ENCODE measurements at regions not wholly inside any gene's neighbourhood (a gene's known extent, or its start where the extent isn't known, plus 50 kb on each side); places are given as distances from the start of the nearest gene placed in this dataset.

GRCh38 chr7:116398672-116399071 lies 100.9 kb upstream of the CAV2 start:
- no peak overlapping the region for H4K5ac ChIP-seq (ENCODE audit: insufficient read length, low read depth, low read length)
- no peak overlapping the region for H4K91ac ChIP-seq (ENCODE audit: insufficient read length, low read depth, low read length)
- H3K14ac ChIP-seq (ENCODE audit: insufficient read depth, low read length) = no peak overlapping the region
- no peak overlapping the region for H2BK120ac ChIP-seq (ENCODE audit: low read depth, low read length, poor library complexity, severe bottlenecking)
- H3K18ac ChIP-seq (ENCODE audit: insufficient read length, low read depth, low read length) = no peak overlapping the region
- no peak overlapping the region for H3K56ac ChIP-seq (ENCODE audit: insufficient read length, low read depth, low read length)
- no peaks in the 10 kb centered on the region for H3K79me2 ChIP-seq (ENCODE audit: insufficient read depth, low read length)
- H3K4me2 ChIP-seq (ENCODE audit: insufficient read depth, insufficient read length, low read length) = no peak overlapping the region
- no CpG with 5 or more reads among the region's 2 CpGs for WGBS (ENCODE audit: extremely low coverage, insufficient read length, low lambda C conversion rate)
- peaks cover 4 to 12% of the 10 kb centered on the region in 2 experiments; a peak in 3 of 5 replicates for H3K9me3 Mint-ChIP-seq
- H3K4ac ChIP-seq (ENCODE audit: low read depth, low read length) = no peak overlapping the region
- no peak overlapping the region for H2BK15ac ChIP-seq (ENCODE audit: low read depth, low read length)
- no peaks in the 10 kb centered on the region for H3K79me1 ChIP-seq (ENCODE audit: insufficient read depth, low read depth, low read length, poor library complexity, severe bottlenecking)
- no peak overlapping the region for H3K27ac ChIP-seq (ENCODE audit: insufficient read length, low read depth, low read length)
- H3K27me3 Mint-ChIP-seq (ENCODE audit: low read depth) = no peaks in the 10 kb centered on the region
- no peak overlapping the region for H2BK5ac ChIP-seq (ENCODE audit: insufficient read length, low read length)
- no peak for TF ChIP-seq CTCF (conservative IDR thresholded peaks at IDR 0.05)
- H3K9ac ChIP-seq (ENCODE audit: extremely low read depth, insufficient read length, low read length) = no peak overlapping the region
- H3K23ac ChIP-seq (ENCODE audit: insufficient read length, low read depth, low read length) = no peak overlapping the region
- no peak overlapping the region for H2AFZ ChIP-seq (ENCODE audit: low read length)
- no peak overlapping the region for H4K8ac ChIP-seq (replicated peaks; ENCODE audit: insufficient read length, low read depth, low read length)
- H3K4me3 Mint-ChIP-seq = no peak overlapping the region
- no peaks in the 10 kb centered on the region for H3K23me2 ChIP-seq (ENCODE audit: insufficient read length, low read depth, low read length, poor library complexity, severe bottlenecking)
- H3K4me1 Mint-ChIP-seq = peaks cover 11 to 12% of the 10 kb centered on the region in 2 experiments
- no peak overlapping the region for H2AK5ac ChIP-seq (ENCODE audit: insufficient read length, low read length)
- no peak overlapping the region for H3K27ac Mint-ChIP-seq
- no peaks in the 10 kb centered on the region for H3K4me1 ChIP-seq (ENCODE audit: insufficient read depth, low read length)
- peaks cover 0 to 9% (median 0%) of the 10 kb centered on the region in 3 experiments; a peak in 2 of 7 replicates for H3K36me3 Mint-ChIP-seq (ENCODE audit: insufficient read depth in 1 of 3, low read depth in 3 of 3)
- no peaks in the 10 kb centered on the region for H4K20me1 ChIP-seq (ENCODE audit: control insufficient read depth, insufficient read depth, insufficient read length)
- DNase-seq = no peak
- no peak overlapping the region for H2BK12ac ChIP-seq (ENCODE audit: insufficient read length, low read depth, low read length)
- no peaks in the 10 kb centered on the region for H3K9me3 ChIP-seq (ENCODE audit: control insufficient read depth, low read depth, low read length)
- H3T11ph ChIP-seq (ENCODE audit: low read length) = no peak overlapping the region
- no peak overlapping the region for H2BK20ac ChIP-seq (ENCODE audit: low read depth, low read length, poor library complexity, severe bottlenecking)
- no peaks in the 10 kb centered on the region for H3K27me3 ChIP-seq (ENCODE audit: insufficient read depth, low read length)

Data from H9 (cell line).